ENCODE measurements at regions not wholly inside any gene's neighbourhood (a gene's known extent, or its start where the extent isn't known, plus 50 kb on each side); places are given as distances from the start of the nearest gene placed in this dataset.

DNA sequence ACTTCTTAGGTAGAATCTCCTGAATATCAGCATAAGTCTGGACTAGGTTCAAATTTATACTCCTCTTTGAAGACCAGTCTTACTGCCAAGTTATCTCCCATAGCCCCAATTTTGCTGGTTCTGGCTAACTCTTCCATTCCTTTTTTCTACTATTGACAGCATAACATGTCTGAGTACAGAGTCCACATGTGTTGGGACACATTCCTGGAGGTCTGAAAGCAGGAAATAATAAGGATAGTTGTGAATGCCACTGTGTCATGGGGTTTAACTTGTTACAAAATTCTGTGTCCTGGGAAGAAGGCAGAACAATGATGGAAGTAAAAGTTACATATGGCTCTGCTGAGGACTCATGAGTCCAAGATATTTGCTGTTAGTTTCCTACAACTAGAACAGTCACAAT lies 57.4 kb upstream of the ZBTB20 start:
- no peaks in the 10 kb centered on the region for H3K9me1 ChIP-seq (ENCODE audit: insufficient read depth, low read length)
- ATAC-seq (ENCODE audit: low read depth) (no peak), DNase-seq (no peak)
- H3K4me1 ChIP-seq (ENCODE audit: control insufficient read depth, insufficient read depth, low read length): no peaks in the 10 kb centered on the region
- no peaks in the 10 kb centered on the region for H4K20me1 ChIP-seq (ENCODE audit: insufficient read depth, low read length)
- no peaks in the 10 kb centered on the region for H3K36me3 ChIP-seq (ENCODE audit: control insufficient read depth, insufficient read depth, low read length)
- intact Hi-C loops (cut with micrococcal nuclease): no loop called here
- ChIA-PET CTCF (no interaction called here), POLR2A (ENCODE audit: unreplicated experiment) (no interaction called here)
- H3K9me3 ChIP-seq (ENCODE audit: control insufficient read depth, insufficient read depth, low read length): no peaks in the 10 kb centered on the region
- no peaks in the 10 kb centered on the region; the same call in 1 of the 2 replicates for H3K27me3 ChIP-seq (ENCODE audit: control insufficient read depth, insufficient read depth, low read length)
- no peak overlapping the region for H3K56ac ChIP-seq (ENCODE audit: extremely low read depth, insufficient read depth, low read length)
- no peak overlapping the region for H2AK9ac ChIP-seq (replicated peaks; ENCODE audit: low read depth, low read length, poor library complexity)
- no peak overlapping the region for H4K8ac ChIP-seq (ENCODE audit: low read depth in 2 of 2, low read length in 2 of 2)
- no peak overlapping the region for H2AFZ ChIP-seq (replicated peaks; ENCODE audit: low read length, poor library complexity)
- H2AK5ac ChIP-seq (ENCODE audit: low read depth, low read length): no peak overlapping the region
- H2BK15ac ChIP-seq (ENCODE audit: low read depth, low read length): no peak overlapping the region
- no peak overlapping the region for H3K4me2 ChIP-seq (ENCODE audit: low read depth, low read length)
- no peaks in the 10 kb centered on the region for H3K79me1 ChIP-seq (ENCODE audit: low read depth in 1 of 2, low read length in 2 of 2)
- no peak overlapping the region for H3K18ac ChIP-seq (ENCODE audit: low read depth, low read length)
- no peak overlapping the region for H3K23ac ChIP-seq (ENCODE audit: low read depth, low read length)
- no peak overlapping the region for H4K5ac ChIP-seq (ENCODE audit: low read depth, low read length)
- H2BK120ac ChIP-seq (ENCODE audit: low read depth, low read length): no peak overlapping the region
- no peak overlapping the region for H3K14ac ChIP-seq (replicated peaks; ENCODE audit: low read depth, low read length)
- dilution Hi-C loops (cut with HindIII; ENCODE audit: low sequenced_read_pairs, unreplicated experiment): no loop called here
- TF ChIP-seq RAD21 (IDR thresholded peaks at IDR 0.05; ENCODE audit: low read length) (no peak), NFE2L2 (IDR thresholded peaks at IDR 0.05; ENCODE audit: low read depth, low read length) (no peak), MAZ (IDR thresholded peaks at IDR 0.05; ENCODE audit: borderline replicate concordance, low read depth, low read length) (no peak)
- no peak overlapping the region for H3K4ac ChIP-seq (ENCODE audit: low read depth, low read length)
- H3K27ac ChIP-seq (ENCODE audit: insufficient read depth, low read length): no peak overlapping the region
- H3K9ac ChIP-seq (ENCODE audit: low read depth, low read length): no peak overlapping the region
- no peak overlapping the region for H4K91ac ChIP-seq (ENCODE audit: insufficient read depth, low read depth, low read length)
- BruUV-seq (replicated peaks): no TSS peak
- no peak overlapping the region for H3K4me3 ChIP-seq (ENCODE audit: insufficient read depth, low read depth, low read length)
- no peak overlapping the region for H2BK20ac ChIP-seq (ENCODE audit: low read depth, low read length)
- no peak overlapping the region for H2BK5ac ChIP-seq (ENCODE audit: low read depth, low read length, poor library complexity, severe bottlenecking)
- in situ Hi-C loops (cut with MboI; ENCODE audit: low sequenced_read_pairs): no loop called here
